Kidney glomerular epithelial cell (primary cell): ENCODE measurements at regions not wholly inside any gene's neighbourhood (a gene's known extent, or its start where the extent isn't known, plus 50 kb on each side); places are given as distances from the start of the nearest gene placed in this dataset.
"Not testable (repeated sequence)": the region's sequence is repeated elsewhere in the genome, so short reads cannot be mapped to it uniquely, and the experiment has no call there.

ENCODE experiments used
- DNase-seq: peaks from one replicate; lab custom pipeline; 2025; lab: John Stamatoyannopoulos, UW

- no peak for DNase-seq
These were observed 524.1 kb downstream of the TRIML1 start for GRCh38 chr4:188663369-188663768.

- no peak for DNase-seq
These were observed 526.5 kb downstream of the TRIML1 start for GRCh38 chr4:188665491-188666457.

GRCh38 chr4:188678691-188679090 is 539.5 kb downstream of the TRIML1 start:
- DNase-seq: not testable (repeated sequence)

GRCh38 chr4:188680004-188680666 is 540.9 kb downstream of the TRIML1 start:
- no peak for DNase-seq

GRCh38 chr4:188680667-188681063 is 541.4 kb downstream of the TRIML1 start:
- no peak for DNase-seq

GRCh38 chr4:188682321-188682720 is 543.1 kb downstream of the TRIML1 start:
- DNase-seq: no peak

GRCh38 chr4:188683571-188683970 is 544.3 kb downstream of the TRIML1 start:
- no peak for DNase-seq

- no peak for DNase-seq
These were observed 549.7 kb downstream of the TRIML1 start for GRCh38 chr4:188688956-188689355.

GRCh38 chr4:188691811-188692210 is 552.6 kb downstream of the TRIML1 start:
- DNase-seq: no peak

- no peak for DNase-seq
These were observed 556.0 kb downstream of the TRIML1 start for GRCh38 chr4:188695261-188695660.

GRCh38 chr4:188697243-188697642 is 558.0 kb downstream of the TRIML1 start:
- no peak for DNase-seq

- DNase-seq: no peak
These were observed 562.7 kb downstream of the TRIML1 start for GRCh38 chr4:188701952-188702351.

- no peak for DNase-seq
These were observed 565.0 kb downstream of the TRIML1 start for GRCh38 chr4:188704288-188704687.

GRCh38 chr4:188707036-188707435 is 567.8 kb downstream of the TRIML1 start:
- no peak for DNase-seq

GRCh38 chr4:188714501-188714900 is 575.3 kb downstream of the TRIML1 start:
- no peak for DNase-seq

- no peak for DNase-seq
These were observed 575.7 kb downstream of the TRIML1 start for GRCh38 chr4:188714907-188715306.

- DNase-seq: no peak
These were observed 578.4 kb downstream of the TRIML1 start for GRCh38 chr4:188717661-188718060.

- no peak for DNase-seq
These were observed 580.6 kb downstream of the TRIML1 start for GRCh38 chr4:188719794-188720193.

- no peak for DNase-seq
These were observed 583.7 kb downstream of the TRIML1 start for GRCh38 chr4:188722911-188723310.

GRCh38 chr4:188727746-188728145 is 588.5 kb downstream of the TRIML1 start:
- DNase-seq: no peak

GRCh38 chr4:188728359-188728758 is 589.1 kb downstream of the TRIML1 start:
- DNase-seq: no peak

GRCh38 chr4:188732131-188732530 is 592.9 kb downstream of the TRIML1 start:
- no peak for DNase-seq

GRCh38 chr4:188735082-188735481 is 595.8 kb downstream of the TRIML1 start:
- DNase-seq: no peak
